ENCODE measurements at regions not wholly inside any gene's neighbourhood (a gene's known extent, or its start where the extent isn't known, plus 50 kb on each side); places are given as distances from the start of the nearest gene placed in this dataset.

- H3K4me1 ChIP-seq (replicated peaks in 1 of 4; ENCODE audit: control insufficient read depth in 3 of 4, insufficient read depth in 4 of 4, low read length in 3 of 4) = 0 out of 7 replicates have a peak, but pooled peaks cover 0 to 2% (median under 1%) of the 10 kb centered on the region in 4 experiments
- H2BK5ac ChIP-seq (ENCODE audit: low read depth, low read length) = no peak overlapping the region
- ChIA-PET CTCF (ENCODE audit: partially characterized antibody) (interaction anchor here (1.7 kb wide), 1 partner anchor 10 kb away, joined by 5 read pairs; no protein-coding TSS in a partner anchor), POLR2A (ENCODE audit: partially characterized antibody) (no interaction called here)
- no peaks in the 10 kb centered on the region for H3K36me3 ChIP-seq (ENCODE audit: control insufficient read depth in 2 of 4, insufficient read depth in 4 of 4, low read length in 3 of 4)
- no peak overlapping the region for H4K91ac ChIP-seq (replicated peaks; ENCODE audit: insufficient read length, low read length)
- DNase-seq (ENCODE audit: low read depth in 1 of 2, low spot score in 2 of 2) (no peak), FAIRE-seq (no peak)
- no peak overlapping the region for H4K8ac ChIP-seq (ENCODE audit: extremely low read depth, insufficient read depth, low read length)
- no peaks in the 10 kb centered on the region for H3K79me1 ChIP-seq (ENCODE audit: low read depth, low read length)
- no peak overlapping the region for H3K14ac ChIP-seq (ENCODE audit: insufficient read length)
- H3K9ac ChIP-seq (replicated peaks in 1 of 4; ENCODE audit: extremely low read depth in 1 of 4, low read depth in 3 of 4, low read length in 3 of 4) = no peak overlapping the region
- H2AFZ ChIP-seq (ENCODE audit: low read length) = no peak overlapping the region
- H2BK12ac ChIP-seq (ENCODE audit: low read depth, low read length) = no peak overlapping the region
- no peaks in the 10 kb centered on the region for H3K27me3 ChIP-seq (replicated peaks in 1 of 4; ENCODE audit: control insufficient read depth in 3 of 4, extremely low read depth in 1 of 4, insufficient read depth in 3 of 4, low read length in 3 of 4)
- no peak overlapping the region for H3K23ac ChIP-seq (ENCODE audit: insufficient read length)
- H3K56ac ChIP-seq (replicated peaks; ENCODE audit: insufficient read length, low read depth, low read length) = no peak overlapping the region
- H3K9me3 ChIP-seq (ENCODE audit: insufficient read depth in 2 of 2, low read depth in 1 of 2, low read length in 1 of 2) = no peaks in the 10 kb centered on the region
- H2BK120ac ChIP-seq (replicated peaks; ENCODE audit: low read depth, low read length) = no peak overlapping the region
- no peak overlapping the region for H3K27ac ChIP-seq (ENCODE audit: low read depth, low read length)
- H2BK20ac ChIP-seq (ENCODE audit: low read length) = no peak overlapping the region
- no peak overlapping the region for H3K4me3 ChIP-seq (ENCODE audit: extremely low read depth in 1 of 4, insufficient read depth in 2 of 4, low read depth in 3 of 4, low read length in 4 of 4)
- no peak overlapping the region for H3K18ac ChIP-seq (ENCODE audit: extremely low read depth, low read length)
- H4K20me1 ChIP-seq (replicated peaks in 1 of 2; ENCODE audit: control insufficient read depth in 1 of 2, insufficient read depth in 2 of 2, low read length in 2 of 2) = no peaks in the 10 kb centered on the region
- H3K23me2 ChIP-seq (ENCODE audit: low read depth, low read length) = no peaks in the 10 kb centered on the region
- H3K4me2 ChIP-seq (ENCODE audit: insufficient read depth in 1 of 2, low read depth in 2 of 2, low read length in 2 of 2) = no peak overlapping the region
- H4K5ac ChIP-seq (ENCODE audit: insufficient read length, low read depth, low read length) = no peak overlapping the region
- H2BK15ac ChIP-seq (ENCODE audit: low read length) = no peak overlapping the region
- H3K79me2 ChIP-seq (ENCODE audit: control insufficient read depth in 1 of 2, insufficient read depth in 2 of 2, low read length in 2 of 2) = no peaks in the 10 kb centered on the region
- no peak overlapping the region for H2AK5ac ChIP-seq (ENCODE audit: low read depth, low read length)
- H3K4ac ChIP-seq (replicated peaks; ENCODE audit: insufficient read length, low read depth, low read length) = no peak overlapping the region
- no peak for TF ChIP-seq BRCA1 (IDR thresholded peaks at IDR 0.05; ENCODE audit: low read depth, low read length)
- no peak for TF ChIP-seq TEAD4 (IDR thresholded peaks at IDR 0.05; ENCODE audit: low read depth, low read length)
Observed at GRCh38 chr7:41142904-41143473, 559.9 kb downstream of the INHBA start.
